Mucosa of stomach (tissue), 1 donor: ENCODE measurements at regions not wholly inside any gene's neighbourhood (a gene's known extent, or its start where the extent isn't known, plus 50 kb on each side); places are given as distances from the start of the nearest gene placed in this dataset.

Experiments used
- H3K27me3 ChIP-seq: one replicate; pipeline ENCODE4 v1.7.0; 2013; ENCODE audit warnings: mild to moderate bottlenecking, low read length; ENCODE audit not compliant: control insufficient read depth, insufficient read depth
- H3K36me3 ChIP-seq: one replicate; pipeline ENCODE4 v1.7.0; 2013; ENCODE audit warnings: low read length; ENCODE audit not compliant: control insufficient read depth, insufficient read depth
- H3K4me1 ChIP-seq: one replicate; pipeline ENCODE4 v1.7.0; 2013; ENCODE audit warnings: mild to moderate bottlenecking, low read length; ENCODE audit not compliant: control insufficient read depth, insufficient read depth
- H3K4me3 ChIP-seq: one replicate; pipeline ENCODE4 v1.7.0; 2013; ENCODE audit warnings: low read length
- H3K9ac ChIP-seq: one replicate; pipeline ENCODE4 v1.7.0; 2013; ENCODE audit warnings: mild to moderate bottlenecking, low read length, moderate library complexity
- H3K9me3 ChIP-seq: one replicate; pipeline ENCODE4 v1.7.0; 2013; ENCODE audit warnings: mild to moderate bottlenecking, low read length, moderate library complexity; ENCODE audit not compliant: control insufficient read depth
- donor health status: Pancreatic carcinoma.

DNA sequence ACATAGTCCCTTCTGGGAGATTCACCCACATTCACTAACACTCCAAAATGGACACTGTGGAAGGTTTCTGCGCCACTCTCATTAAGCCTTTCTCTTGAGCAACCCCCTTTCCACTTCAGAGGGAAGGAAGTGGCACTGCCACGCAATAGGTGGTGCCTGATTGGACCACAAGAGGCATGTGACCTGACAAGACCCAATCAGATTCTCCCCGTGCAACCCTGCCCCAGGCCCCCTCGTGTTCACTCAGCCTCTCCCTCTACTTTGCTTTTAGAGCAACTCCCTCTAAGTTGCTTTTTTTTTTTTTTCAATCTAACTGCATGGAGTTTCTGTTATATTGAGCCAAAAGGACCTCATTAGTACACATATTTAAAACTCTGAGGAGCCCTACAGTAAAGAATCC, 158.0 kb downstream of the EN1 start:
- H3K4me3 ChIP-seq, result no peak overlapping the region
- H3K4me1 ChIP-seq, result no peaks in the 10 kb centered on the region
- no peaks in the 10 kb centered on the region for H3K36me3 ChIP-seq
- H3K9me3 ChIP-seq, result no peaks in the 10 kb centered on the region
- H3K9ac ChIP-seq, result no peak overlapping the region
- no peaks in the 10 kb centered on the region for H3K27me3 ChIP-seq

DNA sequence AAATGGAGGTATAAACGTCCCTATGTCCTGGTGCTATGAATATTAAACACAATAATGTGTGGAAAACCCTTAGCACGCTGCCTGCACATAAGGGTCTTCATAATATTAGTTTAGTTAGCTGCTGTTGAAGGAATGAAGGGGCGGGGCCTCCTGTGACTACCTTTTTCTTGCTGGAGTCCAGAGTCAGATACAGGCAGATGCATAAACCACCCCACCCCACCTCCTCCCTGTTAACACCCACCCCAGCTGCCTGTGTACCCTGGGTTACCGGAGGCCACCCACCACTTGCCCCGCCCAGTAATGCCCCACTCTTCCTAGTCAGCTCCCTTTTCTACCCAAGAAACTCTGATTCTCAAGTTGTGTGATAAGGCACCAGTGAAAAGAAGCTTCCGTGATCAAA, 158.4 kb downstream of the EN1 start:
- Histone ChIP-seq H3K36me3 (no peaks in the 10 kb centered on the region), H3K4me3 (no peak overlapping the region), H3K27me3 (no peaks in the 10 kb centered on the region), H3K9me3 (no peaks in the 10 kb centered on the region), H3K9ac (no peak overlapping the region), H3K4me1 (no peaks in the 10 kb centered on the region)

DNA sequence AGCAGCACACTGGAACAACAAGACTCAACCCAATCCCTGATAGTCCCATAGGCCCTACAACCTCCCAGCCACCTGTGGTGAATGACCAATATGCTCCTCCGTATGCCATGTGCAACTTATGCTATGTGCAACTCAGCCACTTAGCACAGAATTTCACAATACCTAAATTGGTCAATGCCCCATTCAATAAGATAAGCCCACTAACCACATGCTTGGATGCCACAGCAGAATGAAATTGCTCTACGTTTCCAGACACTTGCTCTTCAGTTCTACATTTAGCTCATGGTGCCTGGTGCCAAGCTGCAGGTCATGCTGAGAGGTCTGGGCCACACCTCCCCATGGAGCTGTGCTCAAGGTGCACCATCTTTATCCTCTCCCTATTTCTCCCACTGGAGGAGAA, 159.8 kb downstream of the EN1 start:
- Histone ChIP-seq H3K9me3 (no peaks in the 10 kb centered on the region), H3K4me3 (no peak overlapping the region), H3K9ac (no peak overlapping the region), H3K27me3 (no peaks in the 10 kb centered on the region), H3K36me3 (no peaks in the 10 kb centered on the region), H3K4me1 (no peaks in the 10 kb centered on the region)

DNA sequence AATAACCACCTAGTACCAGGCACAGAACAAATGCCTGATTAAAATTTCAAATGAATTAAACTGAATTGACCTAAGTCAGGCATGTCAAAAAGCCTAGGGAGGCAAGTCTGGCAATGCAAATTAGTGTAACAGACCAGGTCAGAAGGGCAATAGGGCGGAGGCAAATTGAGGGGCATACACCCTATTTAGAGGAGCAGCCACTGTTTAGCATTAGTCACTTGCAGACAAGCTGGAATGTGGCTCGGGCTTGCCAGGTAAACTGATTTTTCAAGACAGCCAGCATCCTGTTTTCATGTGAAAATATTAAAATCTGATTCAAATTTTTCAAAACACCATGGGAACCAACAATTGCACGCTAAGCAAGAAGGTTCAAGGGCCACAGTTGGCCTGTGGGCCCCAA, 160.3 kb downstream of the EN1 start:
- H3K27me3 ChIP-seq, result no peaks in the 10 kb centered on the region
- no peaks in the 10 kb centered on the region for H3K9me3 ChIP-seq
- no peaks in the 10 kb centered on the region for H3K4me1 ChIP-seq
- no peaks in the 10 kb centered on the region for H3K36me3 ChIP-seq
- no peak overlapping the region for H3K9ac ChIP-seq
- no peak overlapping the region for H3K4me3 ChIP-seq

DNA sequence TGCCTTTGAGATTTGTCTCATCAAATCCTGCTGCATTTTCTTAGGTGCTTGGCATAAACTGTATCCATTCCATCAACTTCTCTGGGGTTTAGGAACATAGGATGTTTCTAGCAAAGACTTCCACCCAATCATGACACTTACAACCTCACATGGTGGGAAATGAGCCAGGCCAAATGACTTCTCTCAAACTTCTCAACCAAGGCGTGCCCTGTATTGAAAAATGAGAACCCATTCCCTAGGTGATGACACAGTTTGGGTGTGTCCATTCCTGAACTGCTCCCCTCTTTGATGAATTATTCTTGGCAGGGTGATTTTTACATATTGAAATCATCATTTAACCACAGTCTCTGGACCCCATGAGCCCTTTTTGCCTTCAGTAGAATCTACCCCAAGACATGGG, 161.1 kb downstream of the EN1 start:
- Histone ChIP-seq H3K4me3 (no peak overlapping the region), H3K4me1 (no peaks in the 10 kb centered on the region), H3K9ac (no peak overlapping the region), H3K27me3 (no peaks in the 10 kb centered on the region), H3K9me3 (no peaks in the 10 kb centered on the region), H3K36me3 (no peaks in the 10 kb centered on the region)

DNA sequence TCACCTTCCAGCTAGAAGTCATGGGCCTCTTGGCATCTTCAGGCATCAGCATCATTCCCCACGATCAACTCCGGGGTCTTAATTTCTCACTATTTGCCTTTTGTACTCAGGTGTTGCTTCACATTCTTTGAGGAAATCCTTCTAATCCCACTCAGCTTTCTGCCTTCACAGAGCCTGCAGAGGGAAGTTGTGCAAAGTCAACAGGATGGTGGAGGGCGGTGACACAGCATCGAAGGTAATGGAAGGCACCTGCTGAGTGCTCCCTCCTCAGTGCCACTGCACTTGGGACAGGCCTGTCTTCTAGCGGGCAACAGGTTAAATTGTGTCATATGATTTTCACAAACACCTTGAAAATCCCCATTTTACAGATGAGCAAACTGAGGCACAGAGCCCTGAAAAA, 164.0 kb downstream of the EN1 start:
- Histone ChIP-seq H3K9ac (no peak overlapping the region), H3K9me3 (no peaks in the 10 kb centered on the region), H3K36me3 (no peaks in the 10 kb centered on the region), H3K4me3 (no peak overlapping the region), H3K27me3 (no peaks in the 10 kb centered on the region), H3K4me1 (no peaks in the 10 kb centered on the region)

DNA sequence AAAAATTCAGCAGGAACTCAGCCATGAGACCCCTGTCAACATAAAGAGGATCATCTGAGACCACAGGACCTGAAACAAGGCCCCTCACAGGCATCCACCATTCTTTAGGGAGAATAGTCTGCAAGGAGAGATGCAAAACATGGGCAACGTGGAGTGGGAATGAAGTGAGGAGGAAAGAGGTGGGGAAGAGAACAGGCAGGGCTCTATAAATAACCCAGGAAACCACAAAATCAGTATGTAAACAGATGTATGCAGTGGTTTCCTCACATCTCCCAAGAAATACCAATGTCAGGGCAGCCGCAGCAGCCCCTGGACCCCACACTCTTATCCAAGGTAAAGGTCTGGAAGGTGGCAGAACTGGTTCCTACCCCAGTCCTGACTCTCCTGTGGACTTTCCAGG, 168.5 kb downstream of the EN1 start:
- H3K4me3 ChIP-seq, result no peak overlapping the region
- no peak overlapping the region for H3K9ac ChIP-seq
- H3K9me3 ChIP-seq, result no peaks in the 10 kb centered on the region
- no peaks in the 10 kb centered on the region for H3K4me1 ChIP-seq
- H3K36me3 ChIP-seq, result no peaks in the 10 kb centered on the region
- no peaks in the 10 kb centered on the region for H3K27me3 ChIP-seq

DNA sequence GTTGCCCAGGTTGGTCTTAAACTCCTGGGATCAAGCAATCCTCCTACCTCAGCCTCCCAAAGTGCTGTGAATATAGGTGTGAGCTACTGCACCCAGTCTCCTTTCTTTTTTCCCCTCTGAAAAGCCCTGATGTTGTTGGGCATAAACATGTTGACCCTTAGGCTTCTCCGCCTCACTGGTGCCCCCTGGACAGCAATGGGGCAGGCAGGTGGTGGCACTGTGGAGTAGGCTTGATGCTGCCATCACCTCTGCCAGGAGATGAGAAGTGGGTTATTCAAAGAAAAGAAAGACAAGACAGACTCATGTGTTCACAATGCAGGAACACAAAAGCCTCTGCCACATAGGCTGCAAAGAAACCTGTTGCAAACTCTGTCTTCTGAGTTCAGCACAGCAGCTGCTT, 169.9 kb downstream of the EN1 start:
- no peak overlapping the region for H3K4me3 ChIP-seq
- no peaks in the 10 kb centered on the region for H3K9me3 ChIP-seq
- H3K36me3 ChIP-seq, result no peaks in the 10 kb centered on the region
- H3K4me1 ChIP-seq, result no peaks in the 10 kb centered on the region
- no peak overlapping the region for H3K9ac ChIP-seq
- H3K27me3 ChIP-seq, result no peaks in the 10 kb centered on the region

DNA sequence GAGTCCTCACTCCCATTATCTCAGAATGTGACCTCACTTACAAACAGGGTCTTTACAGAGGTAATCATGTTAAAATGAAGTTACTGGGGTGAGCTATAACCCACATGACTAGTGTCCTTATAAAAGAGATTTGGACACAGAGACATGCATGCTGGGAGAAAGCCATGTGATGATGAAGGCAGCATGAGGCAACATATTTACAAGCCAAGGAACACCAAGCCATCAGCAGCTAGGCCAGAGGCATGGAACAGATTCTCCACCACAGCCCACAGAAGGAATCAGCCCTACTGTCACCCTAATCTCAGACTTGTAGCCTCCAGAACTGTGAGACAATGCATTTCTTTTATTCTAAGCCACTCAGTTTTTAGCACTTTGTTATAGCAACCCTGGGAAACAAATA, 171.9 kb downstream of the EN1 start:
- H3K27me3 ChIP-seq, result no peaks in the 10 kb centered on the region

DNA sequence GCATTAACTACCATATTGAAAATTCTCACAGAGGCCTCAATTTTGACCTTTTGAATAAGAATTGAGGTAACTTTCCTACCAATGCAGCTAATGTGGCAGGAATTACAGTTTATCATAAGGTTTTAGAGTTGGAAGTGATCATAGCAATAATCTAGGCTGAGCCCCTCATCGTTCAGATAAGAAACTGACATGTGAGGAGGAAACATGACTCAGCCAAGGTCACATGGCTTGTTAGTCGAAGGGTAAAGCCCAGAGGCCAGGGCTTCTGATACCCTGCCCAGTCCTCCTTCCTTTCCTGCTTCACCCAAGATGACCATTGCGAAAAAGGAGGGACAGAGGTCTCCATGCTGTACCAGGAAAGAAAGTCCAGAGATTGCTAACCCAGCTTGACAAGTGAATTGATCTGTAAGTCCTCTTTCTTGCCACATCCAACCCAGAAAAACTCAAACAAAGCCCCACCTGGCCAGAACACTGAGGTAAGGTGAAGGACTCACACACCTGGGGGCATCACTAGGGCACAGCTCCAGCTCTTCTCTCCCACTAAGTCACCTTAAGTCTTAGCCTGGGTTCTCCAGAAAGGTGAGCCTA, 174.8 kb downstream of the EN1 start:
- Histone ChIP-seq H3K9me3 (no peaks in the 10 kb centered on the region), H3K27me3 (no peaks in the 10 kb centered on the region), H3K36me3 (no peaks in the 10 kb centered on the region), H3K4me3 (no peak overlapping the region), H3K4me1 (no peaks in the 10 kb centered on the region), H3K9ac (no peak overlapping the region)

More for the DNA sequence above, 171.9 kb downstream of the EN1 start:
- Histone ChIP-seq H3K4me3 (no peak overlapping the region), H3K9ac (no peak overlapping the region), H3K36me3 (no peaks in the 10 kb centered on the region), H3K4me1 (no peaks in the 10 kb centered on the region), H3K9me3 (no peaks in the 10 kb centered on the region)

DNA sequence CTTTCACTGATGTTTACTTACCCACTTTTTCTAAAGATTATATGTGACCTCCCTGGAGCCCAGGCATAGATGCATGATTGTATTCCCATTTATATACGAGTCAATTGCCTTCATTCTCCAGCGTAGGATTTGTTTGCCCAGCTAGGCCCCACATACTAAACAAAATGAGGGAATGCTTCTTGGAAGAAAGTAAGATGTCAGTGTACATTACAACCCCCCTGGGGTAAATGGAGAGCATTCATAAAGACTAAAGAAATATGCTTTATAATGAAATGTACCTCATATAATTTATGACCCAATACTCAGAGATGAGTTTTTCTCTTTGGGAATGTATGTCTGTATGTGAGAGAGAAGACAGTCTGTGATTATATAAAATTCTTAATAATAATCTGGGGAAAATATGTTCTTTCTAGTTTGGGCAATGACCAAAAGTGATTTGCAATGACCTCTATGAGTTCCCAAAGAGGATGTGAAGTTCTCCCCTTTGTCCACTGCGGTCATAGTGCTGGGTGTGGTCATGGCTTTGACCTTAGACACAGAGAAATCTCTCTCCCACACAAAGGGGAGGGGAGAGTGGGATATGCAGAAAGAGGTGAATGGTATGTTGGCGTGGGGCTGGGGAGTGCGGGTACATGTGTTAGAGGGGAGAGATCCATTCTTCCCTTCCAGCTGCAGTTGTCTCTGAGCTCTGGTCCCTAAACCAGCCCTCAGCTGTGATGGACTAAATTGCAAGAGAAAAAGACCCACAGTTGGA, 175.6 kb downstream of the EN1 start:
- Histone ChIP-seq H3K4me1 (no peaks in the 10 kb centered on the region), H3K27me3 (no peaks in the 10 kb centered on the region), H3K9me3 (no peaks in the 10 kb centered on the region), H3K9ac (no peak overlapping the region), H3K4me3 (no peak overlapping the region), H3K36me3 (no peaks in the 10 kb centered on the region)

DNA sequence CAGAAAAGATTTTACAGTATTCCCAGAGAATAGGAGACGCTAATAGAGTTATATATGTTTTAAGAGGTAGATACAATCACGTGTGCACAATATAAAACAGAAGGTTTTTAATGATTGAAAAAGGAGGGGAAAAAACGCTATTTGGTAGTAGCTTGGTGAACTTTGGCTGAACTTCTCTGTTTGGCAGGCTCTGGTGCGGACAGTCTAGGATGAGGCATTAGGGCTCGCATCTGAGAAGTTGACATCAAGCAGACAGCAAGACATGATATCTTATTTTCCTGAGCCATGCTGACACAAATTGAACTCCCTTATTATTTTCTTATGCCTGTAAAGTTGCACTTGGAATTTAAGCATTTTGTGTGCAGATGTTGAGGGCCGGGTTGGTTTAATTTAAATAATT, 176.6 kb downstream of the EN1 start:
- H3K4me3 ChIP-seq, result no peak overlapping the region
- no peaks in the 10 kb centered on the region for H3K36me3 ChIP-seq
- no peaks in the 10 kb centered on the region for H3K9me3 ChIP-seq
- H3K27me3 ChIP-seq, result no peaks in the 10 kb centered on the region
- no peak overlapping the region for H3K9ac ChIP-seq
- H3K4me1 ChIP-seq, result no peaks in the 10 kb centered on the region

DNA sequence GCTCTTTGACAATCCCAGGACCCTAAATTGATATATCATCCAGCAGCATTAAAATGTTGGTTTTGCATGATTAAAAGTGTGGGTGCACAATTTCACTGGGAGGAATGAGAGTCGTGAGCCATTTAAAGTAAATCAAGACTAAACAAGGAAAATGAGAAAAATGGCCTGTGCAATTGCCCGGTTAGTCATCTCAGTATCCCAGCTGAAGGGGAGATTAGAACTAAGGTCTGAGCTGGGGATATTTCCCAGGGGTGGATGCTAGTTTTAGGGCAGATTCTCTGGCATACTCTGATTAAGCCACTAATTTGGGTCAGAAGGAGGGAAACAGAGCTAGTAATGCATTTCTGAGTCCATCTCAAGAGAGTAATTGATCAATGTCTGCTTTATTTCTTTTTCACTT, 177.2 kb downstream of the EN1 start:
- Histone ChIP-seq H3K4me3 (no peak overlapping the region), H3K9ac (no peak overlapping the region), H3K9me3 (no peaks in the 10 kb centered on the region), H3K27me3 (no peaks in the 10 kb centered on the region), H3K4me1 (no peaks in the 10 kb centered on the region), H3K36me3 (no peaks in the 10 kb centered on the region)
